Activated T-cell treated with anti-CD3 and anti-CD28 coated beads, Interleukin-2, amount 50 U/mL, for 4 hours (primary cell): ENCODE measurements at regions not wholly inside any gene's neighbourhood (a gene's known extent, or its start where the extent isn't known, plus 50 kb on each side); places are given as distances from the start of the nearest gene placed in this dataset.
A peak's percentile ranks its signal among the peaks of the same experiment; 100 is the strongest.

Source experiments
- ATAC-seq, 2 donors: fragments of 200-7000 bp; cut with Tn5 transposase; one replicate each; pipeline ENCODE4 v1.10.0; 2021
- DNase-seq: peaks from one replicate; pipeline ENCODE4 v3.0.0-alpha.2; 2020
- H3K27me3 Mint-ChIP-seq: one replicate; pipeline ENCODE4 v1.8.0; 2021; ENCODE audit warnings: low read depth, mixed read lengths
- H3K36me3 Mint-ChIP-seq: one replicate; pipeline ENCODE4 v1.8.0; 2022; ENCODE audit warnings: mixed read lengths; ENCODE audit not compliant: insufficient read depth
- H3K4me1 Mint-ChIP-seq: one replicate; pipeline ENCODE4 v1.8.0; 2021; ENCODE audit warnings: low read depth, mixed read lengths
- H3K4me3 Mint-ChIP-seq: one replicate; pipeline ENCODE4 v1.8.0; 2021; ENCODE audit warnings: mild to moderate bottlenecking, moderate library complexity, mixed read lengths
- H3K9me3 Mint-ChIP-seq: one replicate; pipeline ENCODE4 v1.8.0; 2021; ENCODE audit warnings: mixed read lengths

GRCh38 chr6:105926318-105926717, 159.8 kb upstream of the PRDM1 start:
- H3K9me3 Mint-ChIP-seq = no peaks in the 10 kb centered on the region
- no peak for DNase-seq
- ATAC-seq = no peak
- peaks cover 9% of the 10 kb centered on the region for H3K27me3 Mint-ChIP-seq
- H3K4me1 Mint-ChIP-seq = no peaks in the 10 kb centered on the region
- no peak overlapping the region for H3K4me3 Mint-ChIP-seq
- no peaks in the 10 kb centered on the region for H3K36me3 Mint-ChIP-seq

- no peak for DNase-seq
- Mint-ChIP-seq H3K27me3 (peaks cover 9% of the 10 kb centered on the region), H3K36me3 (no peaks in the 10 kb centered on the region), H3K4me1 (no peaks in the 10 kb centered on the region), H3K4me3 (no peak overlapping the region), H3K9me3 (no peaks in the 10 kb centered on the region)
- ATAC-seq = no peak
These were observed 160.4 kb upstream of the PRDM1 start for GRCh38 chr6:105925706-105926105.

GRCh38 chr6:105921781-105922180, 164.4 kb upstream of the PRDM1 start:
- Mint-ChIP-seq H3K9me3 (no peaks in the 10 kb centered on the region), H3K4me3 (no peak overlapping the region), H3K27me3 (peaks cover 12% of the 10 kb centered on the region), H3K36me3 (no peaks in the 10 kb centered on the region), H3K4me1 (peaks cover 5% of the 10 kb centered on the region)
- no peak for ATAC-seq
- DNase-seq = no peak

- ATAC-seq (peak; percentile 77 to 84), DNase-seq (no peak)
- peaks cover 5% of the 10 kb centered on the region for H3K4me1 Mint-ChIP-seq
These were observed 166.1 kb upstream of the PRDM1 start for GRCh38 chr6:105920071-105920470.

GRCh38 chr6:105917038-105917695, 169.0 kb upstream of the PRDM1 start:
- peaks cover 11% of the 10 kb centered on the region for H3K27me3 Mint-ChIP-seq
- H3K4me1 Mint-ChIP-seq = peaks cover 5% of the 10 kb centered on the region
- no peak overlapping the region for H3K4me3 Mint-ChIP-seq
- no peak for DNase-seq
- H3K9me3 Mint-ChIP-seq = no peaks in the 10 kb centered on the region
- no peaks in the 10 kb centered on the region for H3K36me3 Mint-ChIP-seq
- ATAC-seq = no peak

More at GRCh38 chr6:105920071-105920470, 166.1 kb upstream of the PRDM1 start:
- H3K36me3 Mint-ChIP-seq = no peaks in the 10 kb centered on the region
- H3K27me3 Mint-ChIP-seq = peaks cover 8% of the 10 kb centered on the region
- H3K9me3 Mint-ChIP-seq = no peaks in the 10 kb centered on the region
- no peak overlapping the region for H3K4me3 Mint-ChIP-seq

- no peaks in the 10 kb centered on the region for H3K4me1 Mint-ChIP-seq
- H3K36me3 Mint-ChIP-seq = no peaks in the 10 kb centered on the region
- peaks cover 5% of the 10 kb centered on the region for H3K27me3 Mint-ChIP-seq
- DNase-seq (no peak), ATAC-seq (no peak)
- H3K9me3 Mint-ChIP-seq = no peaks in the 10 kb centered on the region
- no peak overlapping the region for H3K4me3 Mint-ChIP-seq
These were observed 175.0 kb upstream of the PRDM1 start for GRCh38 chr6:105911106-105911629.

GRCh38 chr6:105909106-105909505, 177.0 kb upstream of the PRDM1 start:
- Mint-ChIP-seq H3K36me3 (no peaks in the 10 kb centered on the region), H3K9me3 (no peaks in the 10 kb centered on the region), H3K4me3 (no peak overlapping the region), H3K4me1 (no peaks in the 10 kb centered on the region), H3K27me3 (peaks cover 4% of the 10 kb centered on the region)
- ATAC-seq = no peak
- DNase-seq = no peak

GRCh38 chr6:105907991-105908390, 178.1 kb upstream of the PRDM1 start:
- ATAC-seq = no peak
- DNase-seq = no peak
- no peaks in the 10 kb centered on the region for H3K36me3 Mint-ChIP-seq
- peaks cover 3% of the 10 kb centered on the region for H3K27me3 Mint-ChIP-seq
- H3K4me3 Mint-ChIP-seq = no peak overlapping the region
- H3K9me3 Mint-ChIP-seq = no peaks in the 10 kb centered on the region
- H3K4me1 Mint-ChIP-seq = no peaks in the 10 kb centered on the region

GRCh38 chr6:105907301-105907700, 178.8 kb upstream of the PRDM1 start:
- ATAC-seq = no peak
- Mint-ChIP-seq H3K4me3 (no peak overlapping the region), H3K4me1 (no peaks in the 10 kb centered on the region), H3K9me3 (no peaks in the 10 kb centered on the region), H3K27me3 (peaks cover 3% of the 10 kb centered on the region), H3K36me3 (no peaks in the 10 kb centered on the region)
- DNase-seq = no peak

GRCh38 chr6:105902401-105903031, 183.6 kb upstream of the PRDM1 start:
- H3K4me1 Mint-ChIP-seq = peaks cover 14% of the 10 kb centered on the region
- no peaks in the 10 kb centered on the region for H3K36me3 Mint-ChIP-seq
- H3K27me3 Mint-ChIP-seq = no peaks in the 10 kb centered on the region
- DNase-seq = no peak
- H3K9me3 Mint-ChIP-seq = no peaks in the 10 kb centered on the region
- H3K4me3 Mint-ChIP-seq = no peak overlapping the region
- no peak for ATAC-seq

- H3K4me3 Mint-ChIP-seq = no peak overlapping the region
- H3K27me3 Mint-ChIP-seq = no peaks in the 10 kb centered on the region
- DNase-seq (no peak), ATAC-seq (no peak)
- no peaks in the 10 kb centered on the region for H3K36me3 Mint-ChIP-seq
- peaks cover 14% of the 10 kb centered on the region for H3K4me1 Mint-ChIP-seq
- H3K9me3 Mint-ChIP-seq = no peaks in the 10 kb centered on the region
These were observed 184.6 kb upstream of the PRDM1 start for GRCh38 chr6:105901583-105901982.

GRCh38 chr6:105900125-105900937, 185.8 kb upstream of the PRDM1 start:
- no peak for DNase-seq
- no peaks in the 10 kb centered on the region for H3K36me3 Mint-ChIP-seq
- H3K9me3 Mint-ChIP-seq = no peaks in the 10 kb centered on the region
- H3K4me1 Mint-ChIP-seq = peaks cover 14% of the 10 kb centered on the region
- ATAC-seq = peak; percentile 69
- no peaks in the 10 kb centered on the region for H3K27me3 Mint-ChIP-seq
- peak overlapping the region; percentile 44 for H3K4me3 Mint-ChIP-seq

- H3K9me3 Mint-ChIP-seq = no peaks in the 10 kb centered on the region
- ATAC-seq (peak; percentile 60 to 64), DNase-seq (no peak)
- no peaks in the 10 kb centered on the region for H3K27me3 Mint-ChIP-seq
- no peaks in the 10 kb centered on the region for H3K36me3 Mint-ChIP-seq
- peaks cover 14% of the 10 kb centered on the region for H3K4me1 Mint-ChIP-seq
- H3K4me3 Mint-ChIP-seq = no peak overlapping the region
These were observed 187.8 kb upstream of the PRDM1 start for GRCh38 chr6:105898286-105898685.

GRCh38 chr6:105897131-105897530, 189.0 kb upstream of the PRDM1 start:
- Mint-ChIP-seq H3K36me3 (no peaks in the 10 kb centered on the region), H3K9me3 (no peaks in the 10 kb centered on the region), H3K4me3 (no peak overlapping the region), H3K4me1 (peaks cover 16% of the 10 kb centered on the region), H3K27me3 (no peaks in the 10 kb centered on the region)
- no peak for ATAC-seq
- DNase-seq = no peak

GRCh38 chr6:105896821-105897095, 189.4 kb upstream of the PRDM1 start:
- H3K36me3 Mint-ChIP-seq = no peaks in the 10 kb centered on the region
- H3K27me3 Mint-ChIP-seq = no peaks in the 10 kb centered on the region
- DNase-seq (no peak), ATAC-seq (no peak)
- H3K9me3 Mint-ChIP-seq = no peaks in the 10 kb centered on the region
- peaks cover 16% of the 10 kb centered on the region for H3K4me1 Mint-ChIP-seq
- H3K4me3 Mint-ChIP-seq = no peak overlapping the region
